ENCODE measurements at regions not wholly inside any gene's neighbourhood (a gene's known extent, or its start where the extent isn't known, plus 50 kb on each side); places are given as distances from the start of the nearest gene placed in this dataset.

GRCh38 chr6:167485186-167485978, 160.5 kb downstream of the TTLL2 start:
- TF ChIP-seq ELF4 (IDR thresholded peaks at IDR 0.05) (no peak), SP1 (IDR thresholded peaks at IDR 0.05) (no peak), SUZ12 (IDR thresholded peaks at IDR 0.05) (no peak), HDGF (IDR thresholded peaks at IDR 0.05; ENCODE audit: borderline replicate concordance) (no peak), PKNOX1 (IDR thresholded peaks at IDR 0.05) (no peak)

Data from HEK293T (cell line).